Stimulated activated naive CD4-positive, alpha-beta T cell (primary cell): ENCODE measurements at regions not wholly inside any gene's neighbourhood (a gene's known extent, or its start where the extent isn't known, plus 50 kb on each side); places are given as distances from the start of the nearest gene placed in this dataset.

Source experiments
- DNase-seq, 6 experiments: peaks; one replicate each; lab custom pipeline; 2025; lab: John Stamatoyannopoulos, UW

DNA sequence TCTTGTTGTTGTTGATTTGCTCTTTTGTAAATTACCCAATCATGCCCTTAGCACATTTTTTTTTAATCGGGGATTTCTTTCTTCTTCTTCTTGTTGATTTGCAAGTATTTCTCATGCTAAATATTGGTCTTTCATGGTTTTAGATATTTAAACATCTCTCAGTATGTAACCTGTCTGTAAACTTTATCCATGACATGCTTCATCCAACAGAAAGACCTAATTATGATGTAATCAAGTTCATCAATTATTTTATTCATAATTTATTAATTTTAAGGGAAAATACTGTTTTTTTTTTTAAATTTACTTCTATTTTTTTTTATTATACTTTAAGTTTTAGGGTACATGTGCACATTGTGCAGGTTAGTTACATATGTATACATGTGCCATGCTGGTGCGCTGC is 69.8 kb downstream of the TNFSF18 start:
- DNase-seq, result no peak
